ENCODE measurements at regions not wholly inside any gene's neighbourhood (a gene's known extent, or its start where the extent isn't known, plus 50 kb on each side); places are given as distances from the start of the nearest gene placed in this dataset.
"Not testable (repeated sequence)": the region's sequence is repeated elsewhere in the genome, so short reads cannot be mapped to it uniquely, and the experiment has no call there.

- Histone ChIP-seq H3K9me3 (ENCODE audit: severe bottlenecking) (no peaks in the 10 kb centered on the region), H3K27me3 (ENCODE audit: insufficient read depth, low read depth, severe bottlenecking) (peaks cover 38% of the 10 kb centered on the region), H3K4me3 (ENCODE audit: low read depth, low read length) (no peak overlapping the region), H3K27ac (no peak overlapping the region), H3K36me3 (no peaks in the 10 kb centered on the region)
- TF ChIP-seq, protein P1, sequence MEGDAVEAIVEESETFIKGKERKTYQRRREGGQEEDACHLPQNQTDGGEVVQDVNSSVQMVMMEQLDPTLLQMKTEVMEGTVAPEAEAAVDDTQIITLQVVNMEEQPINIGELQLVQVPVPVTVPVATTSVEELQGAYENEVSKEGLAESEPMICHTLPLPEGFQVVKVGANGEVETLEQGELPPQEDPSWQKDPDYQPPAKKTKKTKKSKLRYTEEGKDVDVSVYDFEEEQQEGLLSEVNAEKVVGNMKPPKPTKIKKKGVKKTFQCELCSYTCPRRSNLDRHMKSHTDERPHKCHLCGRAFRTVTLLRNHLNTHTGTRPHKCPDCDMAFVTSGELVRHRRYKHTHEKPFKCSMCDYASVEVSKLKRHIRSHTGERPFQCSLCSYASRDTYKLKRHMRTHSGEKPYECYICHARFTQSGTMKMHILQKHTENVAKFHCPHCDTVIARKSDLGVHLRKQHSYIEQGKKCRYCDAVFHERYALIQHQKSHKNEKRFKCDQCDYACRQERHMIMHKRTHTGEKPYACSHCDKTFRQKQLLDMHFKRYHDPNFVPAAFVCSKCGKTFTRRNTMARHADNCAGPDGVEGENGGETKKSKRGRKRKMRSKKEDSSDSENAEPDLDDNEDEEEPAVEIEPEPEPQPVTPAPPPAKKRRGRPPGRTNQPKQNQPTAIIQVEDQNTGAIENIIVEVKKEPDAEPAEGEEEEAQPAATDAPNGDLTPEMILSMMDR (IDR thresholded peaks at IDR 0.05; ENCODE audit: low read depth, low read length): no peak
- no peak for DNase-seq
These were observed 201.1 kb downstream of the NNT start for GRCh38 chr5:43804041-43804440.

GRCh38 chr5:43802651-43803050, 199.7 kb downstream of the NNT start:
- H3K27ac ChIP-seq: no peak overlapping the region
- no peak for DNase-seq

DNA sequence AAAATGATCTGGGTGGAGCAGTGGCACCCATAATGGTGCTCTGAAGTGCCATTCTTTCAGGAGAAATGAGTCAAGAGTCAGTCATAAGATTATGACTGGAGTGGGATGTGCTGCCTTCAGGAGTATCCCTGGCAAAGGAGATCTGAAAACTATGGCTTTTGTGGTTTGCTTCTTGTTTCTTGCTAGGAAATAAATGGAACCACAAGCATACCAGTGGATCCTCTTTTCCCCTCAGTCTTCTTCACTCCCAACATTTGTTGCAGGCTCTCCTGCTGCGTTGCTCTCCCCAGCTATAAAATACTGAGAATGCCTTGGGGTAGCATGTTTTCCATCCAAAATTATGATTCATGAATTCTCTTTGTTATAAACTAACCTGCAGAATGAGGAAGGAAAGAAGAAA, 199.1 kb downstream of the NNT start:
- no peak for DNase-seq
- H3K27ac ChIP-seq: no peak overlapping the region
- no peaks in the 10 kb centered on the region for H3K9me3 ChIP-seq (ENCODE audit: severe bottlenecking)
- TF ChIP-seq, protein P1 (IDR thresholded peaks at IDR 0.05; ENCODE audit: low read depth, low read length): no peak
- H3K36me3 ChIP-seq: no peaks in the 10 kb centered on the region
- H3K4me3 ChIP-seq (ENCODE audit: low read depth, low read length): no peak overlapping the region
- H3K27me3 ChIP-seq (ENCODE audit: insufficient read depth, low read depth, severe bottlenecking): peaks cover 35% of the 10 kb centered on the region

More at GRCh38 chr5:43802651-43803050, 199.7 kb downstream of the NNT start:
- peaks cover 37% of the 10 kb centered on the region for H3K27me3 ChIP-seq (ENCODE audit: insufficient read depth, low read depth, severe bottlenecking)
- no peak overlapping the region for H3K4me3 ChIP-seq (ENCODE audit: low read depth, low read length)
- H3K9me3 ChIP-seq (ENCODE audit: severe bottlenecking): no peaks in the 10 kb centered on the region
- TF ChIP-seq, protein P1 (IDR thresholded peaks at IDR 0.05; ENCODE audit: low read depth, low read length): no peak
- H3K36me3 ChIP-seq: no peaks in the 10 kb centered on the region

DNA sequence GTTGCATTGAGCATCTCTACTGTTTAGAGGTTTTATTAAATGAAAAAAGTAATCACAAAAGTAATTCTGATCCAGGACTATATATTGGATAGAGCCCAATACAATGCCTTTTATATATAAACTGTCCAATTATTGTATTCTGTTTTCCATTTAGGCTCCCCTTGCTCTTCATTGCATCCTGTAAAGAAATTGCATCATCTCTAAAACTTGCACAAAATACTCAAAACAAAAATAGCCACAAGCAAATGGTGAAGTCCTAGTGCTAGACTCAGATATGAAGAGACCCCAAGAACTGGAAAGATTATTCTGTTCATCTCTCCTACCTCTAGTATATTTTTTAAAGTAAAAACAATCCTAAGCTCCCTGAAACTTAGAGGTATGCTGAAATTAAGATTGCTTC, 195.8 kb downstream of the NNT start:
- no peak for DNase-seq
- H3K27me3 ChIP-seq (ENCODE audit: insufficient read depth, low read depth, severe bottlenecking): peaks cover 8% of the 10 kb centered on the region
- no peak overlapping the region for H3K27ac ChIP-seq
- TF ChIP-seq, protein P1 (IDR thresholded peaks at IDR 0.05; ENCODE audit: low read depth, low read length): no peak
- no peaks in the 10 kb centered on the region for H3K9me3 ChIP-seq (ENCODE audit: severe bottlenecking)
- no peak overlapping the region for H3K4me3 ChIP-seq (ENCODE audit: low read depth, low read length)
- H3K36me3 ChIP-seq: no peaks in the 10 kb centered on the region

- H3K9me3 ChIP-seq (ENCODE audit: severe bottlenecking); H3K36me3 ChIP-seq; H3K4me3 ChIP-seq (ENCODE audit: low read depth, low read length); H3K27ac ChIP-seq; DNase-seq: not testable (repeated sequence)
- H3K27me3 ChIP-seq (ENCODE audit: insufficient read depth, low read depth, severe bottlenecking): peaks cover 18% of the 10 kb centered on the region
These were observed 188.9 kb downstream of the NNT start for GRCh38 chr5:43791880-43792279.

GRCh38 chr5:43785198-43785597, 182.2 kb downstream of the NNT start:
- peaks cover 26% of the 10 kb centered on the region for H3K27me3 ChIP-seq (ENCODE audit: insufficient read depth, low read depth, severe bottlenecking)
- no peaks in the 10 kb centered on the region for H3K36me3 ChIP-seq
- H3K9me3 ChIP-seq (ENCODE audit: severe bottlenecking): no peaks in the 10 kb centered on the region
- TF ChIP-seq, protein P1 (IDR thresholded peaks at IDR 0.05; ENCODE audit: low read depth, low read length): no peak
- no peak for DNase-seq
- no peak overlapping the region for H3K4me3 ChIP-seq (ENCODE audit: low read depth, low read length)
- H3K27ac ChIP-seq: no peak overlapping the region
